GM06990 (cell line): ENCODE measurements at regions not wholly inside any gene's neighbourhood (a gene's known extent, or its start where the extent isn't known, plus 50 kb on each side); places are given as distances from the start of the nearest gene placed in this dataset.

Experiments used
- DNase-seq: peaks from one replicate; pipeline ENCODE4 v3.0.0-alpha.2; 2011; ENCODE audit not compliant: insufficient read length; ENCODE audit errors: extremely low read depth
- H3K27me3 ChIP-seq: replicated peaks from 2 replicates; pipeline ENCODE4 v1.6.0; 2011; ENCODE audit warnings: low read length; ENCODE audit not compliant: control insufficient read depth, insufficient read depth
- H3K36me3 ChIP-seq: 2 replicates; pipeline ENCODE4 v1.5.1; 2011; ENCODE audit warnings: low read length; ENCODE audit not compliant: control insufficient read depth, insufficient read depth
- H3K4me3 ChIP-seq: replicated peaks from 2 replicates; pipeline ENCODE4 v1.5.1; 2011; ENCODE audit warnings: low read depth, mild to moderate bottlenecking, control low read depth, low read length
- CTCF ChIP-seq: IDR thresholded peaks from 2 replicates; pipeline ENCODE4 v1.5.1; 2011; ENCODE audit warnings: low read length, control low read depth, mild to moderate bottlenecking, inconsistent platforms; ENCODE audit not compliant: insufficient read depth, poor library complexity, severe bottlenecking

DNA sequence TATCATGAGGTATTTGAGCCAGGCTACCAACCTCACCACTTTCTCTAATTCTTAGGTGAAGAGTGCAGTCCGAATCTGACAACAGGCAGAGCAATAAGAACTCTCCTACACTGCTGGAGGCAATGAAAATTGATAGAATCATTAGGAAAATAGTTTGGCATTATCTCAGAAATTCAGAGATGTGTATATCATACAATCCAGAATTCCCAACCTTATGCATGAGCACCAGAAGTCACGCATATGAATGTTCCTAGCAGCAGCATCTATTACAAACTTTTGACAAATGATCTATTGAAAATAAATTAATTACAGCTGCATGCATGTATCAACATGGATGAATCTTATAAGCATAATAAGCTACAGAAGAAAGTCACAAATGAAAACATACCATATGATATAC, 176.9 kb upstream of the CAMK1G start:
- no peak for DNase-seq
- H3K27me3 ChIP-seq: 0 out of 2 replicates have a peak, but pooled peaks cover 1% of the 10 kb centered on the region
- TF ChIP-seq CTCF: no peak
- H3K4me3 ChIP-seq: no peak overlapping the region
- H3K36me3 ChIP-seq: no peaks in the 10 kb centered on the region

- DNase-seq: no peak
- Histone ChIP-seq H3K4me3 (no peak overlapping the region), H3K27me3 (peaks cover under 1% of the 10 kb centered on the region), H3K36me3 (no peaks in the 10 kb centered on the region)
- no peak for TF ChIP-seq CTCF
These were observed 173.7 kb upstream of the CAMK1G start for GRCh38 chr1:209409780-209410179.

DNA sequence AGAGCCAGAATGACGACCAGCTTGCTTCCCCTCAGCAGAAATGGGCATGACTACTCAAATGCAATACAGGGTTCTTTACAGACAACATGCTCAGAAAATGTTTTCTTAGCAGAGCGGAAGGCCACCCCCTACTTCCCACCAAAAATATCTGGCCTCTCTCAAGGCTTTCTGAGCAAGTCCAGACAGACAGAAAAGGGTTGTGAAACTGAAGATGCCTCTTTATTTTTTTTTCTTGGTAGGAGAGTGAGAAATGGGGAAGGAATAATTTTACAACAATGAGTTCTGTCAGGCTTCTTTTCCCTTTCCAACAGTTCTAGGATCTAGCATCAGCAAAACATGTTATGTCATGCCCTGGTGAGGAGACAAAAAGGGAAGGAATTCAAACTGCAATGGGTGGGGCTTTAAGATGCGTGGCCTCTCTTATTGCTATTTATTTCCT, 172.0 kb upstream of the CAMK1G start:
- Histone ChIP-seq H3K4me3 (no peak overlapping the region), H3K36me3 (no peaks in the 10 kb centered on the region), H3K27me3 (peaks cover 2% of the 10 kb centered on the region)
- DNase-seq: no peak
- TF ChIP-seq CTCF: no peak

DNA sequence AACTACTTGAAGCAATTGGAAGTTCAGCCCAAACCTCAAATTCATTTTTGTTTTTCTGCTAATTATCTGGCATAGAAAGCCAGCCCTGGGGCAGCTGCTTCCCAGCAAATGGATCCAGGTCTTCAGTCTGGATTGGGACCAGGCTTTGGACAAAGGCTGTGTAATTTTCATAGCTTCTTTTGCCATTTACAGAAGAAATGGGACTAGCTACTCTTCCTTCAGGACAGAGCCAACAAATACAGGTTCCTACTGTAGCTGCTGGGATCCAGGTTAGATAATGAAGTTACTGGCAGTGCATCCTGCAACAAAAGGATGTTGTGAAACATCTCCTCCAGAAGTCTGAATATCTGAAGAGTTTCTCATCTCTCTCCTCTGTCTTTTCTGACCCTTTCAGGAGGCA, 171.5 kb upstream of the CAMK1G start:
- no peak for TF ChIP-seq CTCF
- H3K27me3 ChIP-seq: peaks cover 2% of the 10 kb centered on the region
- no peaks in the 10 kb centered on the region for H3K36me3 ChIP-seq
- no peak overlapping the region for H3K4me3 ChIP-seq
- no peak for DNase-seq

GRCh38 chr1:209412566-209412965, 170.9 kb upstream of the CAMK1G start:
- no peak for DNase-seq
- Histone ChIP-seq H3K4me3 (no peak overlapping the region), H3K27me3 (peaks cover 2% of the 10 kb centered on the region), H3K36me3 (no peaks in the 10 kb centered on the region)
- TF ChIP-seq CTCF: no peak

DNA sequence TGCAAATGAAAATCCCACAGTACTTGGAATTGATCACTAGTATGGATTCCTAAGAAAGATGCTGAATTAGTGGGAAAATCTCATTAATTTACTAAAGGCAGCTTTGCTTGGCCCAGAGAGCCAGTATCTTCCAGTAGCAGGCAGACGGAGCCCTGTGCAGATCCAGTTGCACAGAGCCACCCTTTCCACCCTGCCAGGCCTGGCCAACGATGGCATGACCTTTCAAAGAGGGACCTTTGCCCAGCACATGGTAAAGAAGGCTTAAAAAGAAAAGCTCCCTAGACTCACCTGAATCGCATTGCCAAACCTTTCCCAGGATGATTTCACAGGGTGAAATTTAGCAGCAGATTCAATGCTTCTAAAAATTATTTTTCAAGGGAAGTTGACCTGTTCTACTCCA, 170.5 kb upstream of the CAMK1G start:
- TF ChIP-seq CTCF: no peak
- no peak overlapping the region for H3K4me3 ChIP-seq
- H3K27me3 ChIP-seq: peaks cover 2% of the 10 kb centered on the region
- DNase-seq: no peak
- no peaks in the 10 kb centered on the region for H3K36me3 ChIP-seq
